ENCODE measurements at regions not wholly inside any gene's neighbourhood (a gene's known extent, or its start where the extent isn't known, plus 50 kb on each side); places are given as distances from the start of the nearest gene placed in this dataset.
A peak's percentile ranks its signal among the peaks of the same experiment; 100 is the strongest.
"Not testable (repeated sequence)": the region's sequence is repeated elsewhere in the genome, so short reads cannot be mapped to it uniquely, and the experiment has no call there.

- not testable (repeated sequence) for DNase-seq
Observed at GRCh38 chr6:57708061-57708460, 390.6 kb downstream of the PRIM2 start.

GRCh38 chr6:57722546-57722945 is 405.1 kb downstream of the PRIM2 start:
- DNase-seq = not testable (repeated sequence)

GRCh38 chr6:57723815-57724401 is 406.5 kb downstream of the PRIM2 start:
- not testable (repeated sequence) for DNase-seq

GRCh38 chr6:57729407-57729806 is 412.0 kb downstream of the PRIM2 start:
- not testable (repeated sequence) for DNase-seq

- not testable (repeated sequence) for DNase-seq
Observed at GRCh38 chr6:57730726-57731125, 413.3 kb downstream of the PRIM2 start.

- not testable (repeated sequence) for DNase-seq
Observed at GRCh38 chr6:57747716-57748115, 430.3 kb downstream of the PRIM2 start.

- DNase-seq = not testable (repeated sequence)
Observed at GRCh38 chr6:57759850-57760249, 442.4 kb downstream of the PRIM2 start.

GRCh38 chr6:57792720-57793397 is 475.4 kb downstream of the PRIM2 start:
- not testable (repeated sequence) for DNase-seq

- not testable (repeated sequence) for DNase-seq
Observed at GRCh38 chr6:57793398-57793762, 475.9 kb downstream of the PRIM2 start.

- DNase-seq = peak; percentile 68
Observed at GRCh38 chr6:57799703-57800479, 482.5 kb downstream of the PRIM2 start.

- DNase-seq = not testable (repeated sequence)
Observed at GRCh38 chr6:57808581-57808980, 491.2 kb downstream of the PRIM2 start.

- DNase-seq = not testable (repeated sequence)
Observed at GRCh38 chr6:57809454-57809853, 492.0 kb downstream of the PRIM2 start.

- DNase-seq = peak; percentile 55
Observed at GRCh38 chr6:57813271-57814075, 496.0 kb downstream of the PRIM2 start.

GRCh38 chr6:57815826-57816225 is 498.4 kb downstream of the PRIM2 start:
- DNase-seq = not testable (repeated sequence)

GRCh38 chr6:57821325-57821724 is 503.9 kb downstream of the PRIM2 start:
- DNase-seq = not testable (repeated sequence)

GRCh38 chr6:57822448-57822847 is 505.0 kb downstream of the PRIM2 start:
- not testable (repeated sequence) for DNase-seq

GRCh38 chr6:57822896-57823358 is 505.5 kb downstream of the PRIM2 start:
- peak; percentile 51 for DNase-seq

- DNase-seq = not testable (repeated sequence)
Observed at GRCh38 chr6:57837622-57838209, 520.3 kb downstream of the PRIM2 start.

- not testable (repeated sequence) for DNase-seq
Observed at GRCh38 chr6:57841551-57841950, 524.1 kb downstream of the PRIM2 start.

GRCh38 chr6:57853745-57854407 is 536.4 kb downstream of the PRIM2 start:
- not testable (repeated sequence) for DNase-seq

GRCh38 chr6:57860481-57861315 is 543.3 kb downstream of the PRIM2 start:
- not testable (repeated sequence) for DNase-seq
